Fibroblast of skin of right quadriceps (primary cell): ENCODE measurements at regions not wholly inside any gene's neighbourhood (a gene's known extent, or its start where the extent isn't known, plus 50 kb on each side); places are given as distances from the start of the nearest gene placed in this dataset.
"Not testable (repeated sequence)": the region's sequence is repeated elsewhere in the genome, so short reads cannot be mapped to it uniquely, and the experiment has no call there.

ENCODE experiments used
- DNase-seq: peaks from one replicate; pipeline ENCODE4 v3.0.0-alpha.2; 2013

GRCh38 chr4:175290401-175290800, 372.2 kb downstream of the ADAM29 start:
- DNase-seq, result peak; percentile 45

- DNase-seq, result peak; percentile 29
Observed at GRCh38 chr4:175297965-175298565, 379.9 kb downstream of the ADAM29 start.

GRCh38 chr4:175306436-175306835, 388.3 kb downstream of the ADAM29 start:
- no peak for DNase-seq

GRCh38 chr4:175307326-175307725, 389.2 kb downstream of the ADAM29 start:
- no peak for DNase-seq

GRCh38 chr4:175308236-175308635, 390.1 kb downstream of the ADAM29 start:
- DNase-seq, result peak; percentile 83

GRCh38 chr4:175309041-175309440, 390.9 kb downstream of the ADAM29 start:
- peak; percentile 11 for DNase-seq

- peak; percentile 34 for DNase-seq
Observed at GRCh38 chr4:175325230-175325629, 407.1 kb downstream of the ADAM29 start.

GRCh38 chr4:175326796-175327195, 408.6 kb downstream of the ADAM29 start:
- no peak for DNase-seq

- peak; percentile 30 for DNase-seq
Observed at GRCh38 chr4:175330236-175330635, 412.1 kb downstream of the ADAM29 start.

- peak; percentile 55 for DNase-seq
Observed at GRCh38 chr4:175330652-175331051, 412.5 kb downstream of the ADAM29 start.

- DNase-seq, result no peak
Observed at GRCh38 chr4:175335331-175335730, 417.2 kb downstream of the ADAM29 start.

- DNase-seq, result not testable (repeated sequence)
Observed at GRCh38 chr4:175336570-175336969, 418.4 kb downstream of the ADAM29 start.

- DNase-seq, result peak; percentile 39
Observed at GRCh38 chr4:175339100-175339707, 421.0 kb downstream of the ADAM29 start.

- DNase-seq, result peak; percentile 25
Observed at GRCh38 chr4:175341203-175341755, 423.1 kb downstream of the ADAM29 start.

- DNase-seq, result no peak
Observed at GRCh38 chr4:175346376-175346775, 428.2 kb downstream of the ADAM29 start.

- no peak for DNase-seq
Observed at GRCh38 chr4:175350246-175350645, 432.1 kb downstream of the ADAM29 start.

- DNase-seq, result no peak
Observed at GRCh38 chr4:175351473-175351872, 433.3 kb downstream of the ADAM29 start.

- DNase-seq, result peak; percentile 37
Observed at GRCh38 chr4:175369087-175369486, 443.0 kb downstream of the GPM6A start.

GRCh38 chr4:175371091-175371490, 441.0 kb downstream of the GPM6A start:
- DNase-seq, result no peak

GRCh38 chr4:175373031-175373430, 439.0 kb downstream of the GPM6A start:
- no peak for DNase-seq

- no peak for DNase-seq
Observed at GRCh38 chr4:175374459-175374858, 437.6 kb downstream of the GPM6A start.

GRCh38 chr4:175376287-175376977, 435.6 kb downstream of the GPM6A start:
- DNase-seq, result no peak

GRCh38 chr4:175377203-175377602, 434.9 kb downstream of the GPM6A start:
- DNase-seq, result no peak

GRCh38 chr4:175378372-175378771, 433.7 kb downstream of the GPM6A start:
- no peak for DNase-seq
